ENCODE measurements at regions not wholly inside any gene's neighbourhood (a gene's known extent, or its start where the extent isn't known, plus 50 kb on each side); places are given as distances from the start of the nearest gene placed in this dataset.
"Not testable (repeated sequence)": the region's sequence is repeated elsewhere in the genome, so short reads cannot be mapped to it uniquely, and the experiment has no call there.

DNA sequence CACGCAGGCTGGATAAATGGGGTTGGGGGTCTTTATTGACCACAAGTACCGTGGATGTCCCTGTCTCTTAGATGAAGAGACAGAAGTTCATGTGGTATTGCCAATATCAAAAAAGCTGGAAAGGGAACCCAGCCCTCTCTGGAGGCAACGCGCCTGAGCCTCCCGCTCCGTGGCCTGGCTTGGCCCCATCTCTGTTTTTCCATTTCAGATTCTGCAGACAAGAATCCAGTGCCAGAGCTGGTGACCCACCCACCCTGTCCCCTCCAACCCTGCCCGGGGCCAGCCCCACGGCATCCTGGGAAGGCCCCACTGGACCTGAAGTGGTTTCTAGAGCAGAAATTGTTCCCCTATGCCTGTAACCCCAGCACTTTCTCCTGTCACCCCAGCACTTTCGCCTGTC is 57.7 kb downstream of the PTPRS start:
- H4K20me1 ChIP-seq (ENCODE audit: insufficient read depth) = peaks cover 49% of the 10 kb centered on the region
- peaks cover 27% of the 10 kb centered on the region for H3K79me2 ChIP-seq (ENCODE audit: insufficient read depth)
- 97% methylated on average over 8 of the region's 9 CpGs for WGBS (ENCODE audit: low lambda C conversion rate)
- CTCF ChIA-PET = interaction anchor here (1.1 to 1.4 kb wide), 2 partner anchors 10 to 244 kb away, joined by 3 read pairs; no protein-coding TSS in a partner anchor
- no peak overlapping the region for H3K4me3 ChIP-seq (ENCODE audit: low read depth in 2 of 2, low read length in 1 of 2)
- no peaks in the 10 kb centered on the region for H3F3A ChIP-seq (replicated peaks; ENCODE audit: insufficient read depth)
- no peaks in the 10 kb centered on the region for H3K9me2 ChIP-seq
- POLR2A ChIA-PET = interaction anchor here (2.4 kb wide), 1 partner anchor 10 kb away, joined by 6 read pairs; no protein-coding TSS in a partner anchor
- no peak for TF ChIP-seq RFX5 (IDR thresholded peaks at IDR 0.05; ENCODE audit: low read length)
- no peak for TF ChIP-seq MEF2A (IDR thresholded peaks at IDR 0.05; ENCODE audit: borderline replicate concordance, low read depth)
- TF ChIP-seq EP300 (IDR thresholded peaks at IDR 0.05; ENCODE audit: borderline replicate concordance in 1 of 2, low read depth in 1 of 2, low read length in 1 of 2) = no peak
- no peak for TF ChIP-seq RCOR1 (IDR thresholded peaks at IDR 0.05; ENCODE audit: low read length)
- no peak for TF ChIP-seq POLR2AphosphoS5 (IDR thresholded peaks at IDR 0.05; ENCODE audit: low read depth, low read length)
- TF ChIP-seq, protein P1, sequence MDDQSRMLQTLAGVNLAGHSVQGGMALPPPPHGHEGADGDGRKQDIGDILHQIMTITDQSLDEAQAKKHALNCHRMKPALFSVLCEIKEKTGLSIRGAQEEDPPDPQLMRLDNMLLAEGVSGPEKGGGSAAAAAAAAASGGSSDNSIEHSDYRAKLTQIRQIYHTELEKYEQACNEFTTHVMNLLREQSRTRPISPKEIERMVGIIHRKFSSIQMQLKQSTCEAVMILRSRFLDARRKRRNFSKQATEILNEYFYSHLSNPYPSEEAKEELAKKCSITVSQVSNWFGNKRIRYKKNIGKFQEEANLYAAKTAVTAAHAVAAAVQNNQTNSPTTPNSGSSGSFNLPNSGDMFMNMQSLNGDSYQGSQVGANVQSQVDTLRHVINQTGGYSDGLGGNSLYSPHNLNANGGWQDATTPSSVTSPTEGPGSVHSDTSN (IDR thresholded peaks at IDR 0.05) = no peak
- TF ChIP-seq EZH2phosphoT487 (IDR thresholded peaks at IDR 0.05; ENCODE audit: borderline replicate concordance, low read depth) = no peak
- no peak for TF ChIP-seq ELF1 (IDR thresholded peaks at IDR 0.05)
- no peak overlapping the region for H3K9ac ChIP-seq
- no peak overlapping the region for H2AFZ ChIP-seq (ENCODE audit: low read depth)
- H3K27me3 ChIP-seq (ENCODE audit: insufficient read depth) = no peaks in the 10 kb centered on the region
- no peak overlapping the region for H3K27ac ChIP-seq (ENCODE audit: low read depth in 2 of 2, low read length in 1 of 2)
- no peaks in the 10 kb centered on the region for H3K9me3 ChIP-seq
- no peaks in the 10 kb centered on the region for H3K4me1 ChIP-seq (ENCODE audit: control insufficient read depth in 1 of 2, insufficient read depth in 2 of 2, low read depth in 1 of 2, low read length in 1 of 2)
- no peak for DNase-seq
- no peak overlapping the region for H3K4me2 ChIP-seq
- peaks cover 18 to 20% of the 10 kb centered on the region in 2 experiments for H3K36me3 ChIP-seq (replicated peaks in 1 of 2; ENCODE audit: control insufficient read depth in 1 of 2, insufficient read depth in 2 of 2, low read length in 1 of 2)

DNA sequence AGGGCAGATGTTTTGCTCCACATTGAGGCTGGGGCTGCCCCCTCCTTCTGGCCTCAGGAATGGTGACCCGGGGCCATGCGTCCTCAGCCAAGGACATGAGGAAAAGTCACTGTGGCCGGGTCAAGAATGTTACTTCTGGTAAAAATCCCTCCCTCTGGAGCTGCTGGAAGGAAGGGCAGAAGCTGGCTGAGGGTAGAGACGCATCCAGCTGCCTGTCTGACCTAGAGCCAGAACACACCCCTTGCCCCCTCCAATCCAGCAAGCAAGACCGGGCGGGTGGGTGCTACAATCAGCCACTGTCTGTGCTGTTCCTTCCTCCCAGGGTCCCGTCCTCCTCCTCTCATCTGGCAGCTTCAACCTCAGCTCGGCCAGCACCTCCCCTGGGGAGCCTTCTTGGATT is 59.0 kb downstream of the PTPRS start:
- DNase-seq = peak; percentile 15
- TF ChIP-seq, protein P2, sequence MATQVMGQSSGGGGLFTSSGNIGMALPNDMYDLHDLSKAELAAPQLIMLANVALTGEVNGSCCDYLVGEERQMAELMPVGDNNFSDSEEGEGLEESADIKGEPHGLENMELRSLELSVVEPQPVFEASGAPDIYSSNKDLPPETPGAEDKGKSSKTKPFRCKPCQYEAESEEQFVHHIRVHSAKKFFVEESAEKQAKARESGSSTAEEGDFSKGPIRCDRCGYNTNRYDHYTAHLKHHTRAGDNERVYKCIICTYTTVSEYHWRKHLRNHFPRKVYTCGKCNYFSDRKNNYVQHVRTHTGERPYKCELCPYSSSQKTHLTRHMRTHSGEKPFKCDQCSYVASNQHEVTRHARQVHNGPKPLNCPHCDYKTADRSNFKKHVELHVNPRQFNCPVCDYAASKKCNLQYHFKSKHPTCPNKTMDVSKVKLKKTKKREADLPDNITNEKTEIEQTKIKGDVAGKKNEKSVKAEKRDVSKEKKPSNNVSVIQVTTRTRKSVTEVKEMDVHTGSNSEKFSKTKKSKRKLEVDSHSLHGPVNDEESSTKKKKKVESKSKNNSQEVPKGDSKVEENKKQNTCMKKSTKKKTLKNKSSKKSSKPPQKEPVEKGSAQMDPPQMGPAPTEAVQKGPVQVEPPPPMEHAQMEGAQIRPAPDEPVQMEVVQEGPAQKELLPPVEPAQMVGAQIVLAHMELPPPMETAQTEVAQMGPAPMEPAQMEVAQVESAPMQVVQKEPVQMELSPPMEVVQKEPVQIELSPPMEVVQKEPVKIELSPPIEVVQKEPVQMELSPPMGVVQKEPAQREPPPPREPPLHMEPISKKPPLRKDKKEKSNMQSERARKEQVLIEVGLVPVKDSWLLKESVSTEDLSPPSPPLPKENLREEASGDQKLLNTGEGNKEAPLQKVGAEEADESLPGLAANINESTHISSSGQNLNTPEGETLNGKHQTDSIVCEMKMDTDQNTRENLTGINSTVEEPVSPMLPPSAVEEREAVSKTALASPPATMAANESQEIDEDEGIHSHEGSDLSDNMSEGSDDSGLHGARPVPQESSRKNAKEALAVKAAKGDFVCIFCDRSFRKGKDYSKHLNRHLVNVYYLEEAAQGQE (IDR thresholded peaks at IDR 0.05; ENCODE audit: low read depth, low read length) = no peak
- TF ChIP-seq FOXJ3 (CRISPR knock-in tag; IDR thresholded peaks at IDR 0.05) (no peak), POLR2AphosphoS5 (IDR thresholded peaks at IDR 0.05; ENCODE audit: low read depth, low read length) (no peak), JUND (IDR thresholded peaks at IDR 0.05) (no peak)
- TF ChIP-seq, protein P3, sequence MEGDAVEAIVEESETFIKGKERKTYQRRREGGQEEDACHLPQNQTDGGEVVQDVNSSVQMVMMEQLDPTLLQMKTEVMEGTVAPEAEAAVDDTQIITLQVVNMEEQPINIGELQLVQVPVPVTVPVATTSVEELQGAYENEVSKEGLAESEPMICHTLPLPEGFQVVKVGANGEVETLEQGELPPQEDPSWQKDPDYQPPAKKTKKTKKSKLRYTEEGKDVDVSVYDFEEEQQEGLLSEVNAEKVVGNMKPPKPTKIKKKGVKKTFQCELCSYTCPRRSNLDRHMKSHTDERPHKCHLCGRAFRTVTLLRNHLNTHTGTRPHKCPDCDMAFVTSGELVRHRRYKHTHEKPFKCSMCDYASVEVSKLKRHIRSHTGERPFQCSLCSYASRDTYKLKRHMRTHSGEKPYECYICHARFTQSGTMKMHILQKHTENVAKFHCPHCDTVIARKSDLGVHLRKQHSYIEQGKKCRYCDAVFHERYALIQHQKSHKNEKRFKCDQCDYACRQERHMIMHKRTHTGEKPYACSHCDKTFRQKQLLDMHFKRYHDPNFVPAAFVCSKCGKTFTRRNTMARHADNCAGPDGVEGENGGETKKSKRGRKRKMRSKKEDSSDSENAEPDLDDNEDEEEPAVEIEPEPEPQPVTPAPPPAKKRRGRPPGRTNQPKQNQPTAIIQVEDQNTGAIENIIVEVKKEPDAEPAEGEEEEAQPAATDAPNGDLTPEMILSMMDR (IDR thresholded peaks at IDR 0.05) = no peak
- TF ChIP-seq, protein P4, sequence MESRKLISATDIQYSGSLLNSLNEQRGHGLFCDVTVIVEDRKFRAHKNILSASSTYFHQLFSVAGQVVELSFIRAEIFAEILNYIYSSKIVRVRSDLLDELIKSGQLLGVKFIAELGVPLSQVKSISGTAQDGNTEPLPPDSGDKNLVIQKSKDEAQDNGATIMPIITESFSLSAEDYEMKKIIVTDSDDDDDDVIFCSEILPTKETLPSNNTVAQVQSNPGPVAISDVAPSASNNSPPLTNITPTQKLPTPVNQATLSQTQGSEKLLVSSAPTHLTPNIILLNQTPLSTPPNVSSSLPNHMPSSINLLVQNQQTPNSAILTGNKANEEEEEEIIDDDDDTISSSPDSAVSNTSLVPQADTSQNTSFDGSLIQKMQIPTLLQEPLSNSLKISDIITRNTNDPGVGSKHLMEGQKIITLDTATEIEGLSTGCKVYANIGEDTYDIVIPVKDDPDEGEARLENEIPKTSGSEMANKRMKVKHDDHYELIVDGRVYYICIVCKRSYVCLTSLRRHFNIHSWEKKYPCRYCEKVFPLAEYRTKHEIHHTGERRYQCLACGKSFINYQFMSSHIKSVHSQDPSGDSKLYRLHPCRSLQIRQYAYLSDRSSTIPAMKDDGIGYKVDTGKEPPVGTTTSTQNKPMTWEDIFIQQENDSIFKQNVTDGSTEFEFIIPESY (IDR thresholded peaks at IDR 0.05; ENCODE audit: borderline replicate concordance, low read depth) = no peak
- H3K9me3 ChIP-seq = no peaks in the 10 kb centered on the region
- ChIA-PET POLR2A (interaction anchor here (2.4 kb wide), 1 partner anchor 11 kb away, joined by 6 read pairs; no protein-coding TSS in a partner anchor), CTCF (interaction anchor here (0.6 to 2.2 kb wide), 3 partner anchors 10 to 233 kb away, joined by 3 to 6 read pairs (median 4); no protein-coding TSS in a partner anchor)
- no peak overlapping the region for H3K9ac ChIP-seq
- H3K4me2 ChIP-seq = no peak overlapping the region
- no peaks in the 10 kb centered on the region for H3K27me3 ChIP-seq (ENCODE audit: insufficient read depth)
- no peak overlapping the region for H2AFZ ChIP-seq (ENCODE audit: low read depth)
- no peak overlapping the region for H3K27ac ChIP-seq (ENCODE audit: low read depth in 2 of 2, low read length in 1 of 2)
- H3K36me3 ChIP-seq (replicated peaks in 1 of 2; ENCODE audit: control insufficient read depth in 1 of 2, insufficient read depth in 2 of 2, low read length in 1 of 2) = peaks cover 18 to 20% of the 10 kb centered on the region in 2 experiments
- no CpG with 5 or more reads among the region's 8 CpGs for WGBS (ENCODE audit: low lambda C conversion rate)
- no peaks in the 10 kb centered on the region for H3K9me2 ChIP-seq
- H3F3A ChIP-seq (replicated peaks; ENCODE audit: insufficient read depth) = no peaks in the 10 kb centered on the region
- H3K79me2 ChIP-seq (ENCODE audit: insufficient read depth) = peaks cover 19% of the 10 kb centered on the region; the same call in 1 of the 2 replicates
- no peak overlapping the region for H3K4me3 ChIP-seq (ENCODE audit: low read depth in 2 of 2, low read length in 1 of 2)
- peaks cover 36% of the 10 kb centered on the region for H4K20me1 ChIP-seq (ENCODE audit: insufficient read depth)
- H3K4me1 ChIP-seq (ENCODE audit: control insufficient read depth in 1 of 2, insufficient read depth in 2 of 2, low read depth in 1 of 2, low read length in 1 of 2) = no peaks in the 10 kb centered on the region

DNA sequence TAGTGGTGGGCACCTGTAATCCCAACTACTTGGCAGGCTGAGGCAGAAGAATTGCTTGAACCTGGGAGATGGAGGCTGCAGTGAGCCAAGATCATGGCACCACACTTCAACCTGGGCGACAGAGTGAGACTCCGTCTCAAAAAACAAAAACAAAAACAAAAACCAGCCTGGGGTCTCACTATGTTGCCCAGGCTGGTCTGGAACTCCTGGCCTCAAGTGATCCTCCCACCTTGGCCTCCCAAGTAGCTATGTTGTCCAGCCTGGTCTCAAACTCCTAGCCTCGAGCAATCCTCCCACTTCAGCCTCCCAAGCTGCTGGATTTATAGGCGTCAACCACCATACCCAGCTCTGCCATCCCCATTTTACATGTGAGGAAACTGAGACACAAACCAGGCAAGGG is 64.9 kb downstream of the PTPRS start:
- H3F3A ChIP-seq (replicated peaks; ENCODE audit: insufficient read depth); H3K9me2 ChIP-seq; H3K79me2 ChIP-seq (ENCODE audit: insufficient read depth); H3K4me1 ChIP-seq (ENCODE audit: control insufficient read depth in 1 of 2, insufficient read depth in 2 of 2, low read depth in 1 of 2, low read length in 1 of 2); H3K9ac ChIP-seq; H3K27ac ChIP-seq (ENCODE audit: low read depth in 2 of 2, low read length in 1 of 2); POLR2A ChIA-PET; H3K27me3 ChIP-seq (ENCODE audit: insufficient read depth); H2AFZ ChIP-seq (ENCODE audit: low read depth); H3K4me3 ChIP-seq (ENCODE audit: low read depth in 2 of 2, low read length in 1 of 2); CTCF ChIA-PET; H3K4me2 ChIP-seq; H3K9me3 ChIP-seq; DNase-seq: not testable (repeated sequence)
- Histone ChIP-seq H4K20me1 (ENCODE audit: insufficient read depth) (peaks cover 29% of the 10 kb centered on the region; the same call in 1 of the 2 replicates), H3K36me3 (replicated peaks in 1 of 2; ENCODE audit: control insufficient read depth in 1 of 2, insufficient read depth in 2 of 2, low read length in 1 of 2) (peaks cover 15 to 28% of the 10 kb centered on the region in 2 experiments)
- 91% methylated on average over 4 of the region's 4 CpGs for WGBS (ENCODE audit: low lambda C conversion rate)

Measured in SK-N-SH (cell line).